ENCODE measurements at regions not wholly inside any gene's neighbourhood (a gene's known extent, or its start where the extent isn't known, plus 50 kb on each side); places are given as distances from the start of the nearest gene placed in this dataset.

DNA sequence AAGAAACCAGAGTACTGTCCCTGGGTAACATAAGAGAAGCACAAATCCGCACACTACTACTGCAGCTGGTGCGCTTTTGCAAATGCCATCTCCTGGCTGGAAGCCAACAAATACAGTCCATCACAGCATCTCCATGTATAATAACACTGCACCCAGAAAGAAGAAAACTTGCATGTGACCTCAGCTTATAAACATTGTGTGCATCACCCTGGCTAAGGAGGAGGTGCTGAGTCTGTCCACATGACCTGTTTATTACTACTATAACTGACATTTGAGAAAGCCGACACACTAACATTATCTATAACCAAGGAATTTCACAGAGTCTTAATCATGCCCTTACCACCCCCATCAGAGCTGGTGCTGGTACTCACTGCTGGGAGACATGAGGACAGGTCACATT lies 516.8 kb downstream of the CFAP47 start:
- DNase-seq: no peak

DNA sequence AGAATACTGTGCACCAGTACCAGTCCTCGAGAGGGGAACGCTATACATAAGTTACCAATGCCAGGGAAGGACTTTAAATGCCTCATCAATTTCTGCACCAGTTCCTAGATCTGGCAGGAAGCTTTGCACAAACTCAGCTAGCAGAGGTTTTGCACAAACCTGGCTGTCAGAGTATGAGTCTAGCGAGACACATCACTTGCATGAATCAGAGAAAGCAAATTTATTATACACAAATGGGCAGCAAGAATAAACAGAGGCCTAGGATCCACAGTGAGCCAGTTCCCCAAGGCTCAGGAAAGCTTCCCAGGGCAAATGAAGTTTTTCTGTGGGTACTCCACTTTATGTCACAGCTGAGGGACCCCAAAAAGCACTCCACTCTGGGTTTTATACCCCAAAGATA lies 523.5 kb downstream of the CFAP47 start:
- DNase-seq: no peak

DNA sequence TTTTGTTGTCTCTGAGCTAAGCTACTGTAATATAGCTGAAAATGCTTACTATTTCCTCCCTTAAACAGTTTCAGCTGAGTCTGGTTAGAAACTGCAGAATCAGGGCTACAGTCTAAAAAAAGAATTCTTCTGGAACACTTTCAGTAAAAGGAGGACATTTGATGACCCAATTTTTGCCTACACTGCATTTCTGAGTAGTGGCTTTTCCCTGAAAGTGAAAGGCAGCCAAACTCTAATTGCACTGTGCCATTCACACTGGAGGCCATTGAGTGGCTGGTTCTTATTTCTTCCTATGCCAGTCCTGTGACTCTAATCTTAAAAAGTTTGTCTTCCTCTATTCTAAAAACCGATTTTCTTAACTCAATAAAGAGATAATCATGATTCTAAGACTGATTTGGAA lies 526.0 kb downstream of the CFAP47 start:
- no peak for DNase-seq

DNA sequence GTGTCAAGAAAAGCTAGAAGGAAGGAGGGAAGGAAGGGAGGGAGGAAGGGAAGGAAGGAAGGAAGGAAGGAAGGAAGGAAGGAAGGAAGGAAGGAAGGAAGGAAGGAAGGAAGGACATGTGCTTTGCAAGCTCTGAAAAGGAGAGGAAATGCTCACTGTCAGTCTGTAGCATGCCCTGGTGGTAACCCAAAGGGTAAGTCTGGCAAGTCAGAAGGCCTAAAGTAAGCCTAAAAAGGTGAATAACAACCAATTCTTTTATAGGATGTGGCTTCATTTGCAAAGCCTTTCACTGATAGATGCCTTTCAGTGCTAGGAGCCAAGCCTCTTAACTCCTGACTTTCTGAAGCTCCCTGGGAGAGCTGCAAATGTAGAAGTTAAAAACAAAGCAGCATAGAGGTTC lies 542.6 kb downstream of the CFAP47 start:
- no peak for DNase-seq

DNA sequence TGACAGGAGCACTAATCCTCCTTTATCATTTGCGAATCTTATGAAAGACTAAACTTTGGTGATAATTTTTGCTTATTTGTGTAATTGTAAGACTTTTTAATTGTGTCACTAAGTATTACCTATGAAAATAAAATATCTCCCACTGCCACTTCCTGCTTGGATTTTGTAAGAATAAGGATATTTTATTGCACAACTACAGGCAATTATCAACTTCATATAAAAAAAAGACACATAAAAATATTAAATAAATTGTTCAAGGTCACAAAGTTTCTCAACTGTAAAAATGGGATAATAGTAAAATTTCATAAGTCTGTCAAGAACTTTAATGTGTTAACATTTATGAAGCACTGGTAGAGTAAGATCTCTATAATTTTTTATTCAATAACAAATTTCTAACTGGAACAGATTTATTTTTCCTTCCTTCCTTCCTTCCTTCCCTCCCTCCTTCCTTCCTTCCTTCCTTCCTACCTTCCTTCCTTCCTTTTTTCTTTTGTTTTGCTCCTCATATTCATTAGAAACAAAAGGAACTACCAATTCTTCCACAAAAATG lies 527.6 kb upstream of the FAM47C start:
- no peak for DNase-seq

DNA sequence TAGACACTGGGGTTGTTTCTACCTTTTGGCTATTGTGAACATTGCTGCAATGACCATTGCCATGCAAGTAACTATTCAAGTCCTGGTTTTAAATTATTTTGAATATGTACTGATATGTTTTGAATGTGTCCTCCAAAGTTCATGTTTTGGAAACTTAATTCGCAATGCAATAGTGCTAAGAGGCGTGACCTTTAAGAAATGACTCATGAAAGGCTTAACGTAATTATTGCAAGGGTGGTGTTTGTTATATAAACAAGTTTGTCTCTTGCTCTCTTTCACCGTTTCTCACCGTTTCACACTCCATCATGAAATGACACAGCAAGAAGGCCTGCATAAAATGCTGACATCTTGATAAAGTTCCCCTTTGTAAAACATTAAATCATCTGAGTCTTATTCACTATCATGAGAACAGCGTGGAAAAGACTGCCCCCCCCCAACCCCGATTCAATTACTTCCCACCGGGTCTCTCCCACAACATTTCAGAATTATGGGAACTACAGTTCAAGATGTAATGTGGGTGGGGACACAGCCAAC lies 506.9 kb upstream of the FAM47C start:
- no peak for DNase-seq

DNA sequence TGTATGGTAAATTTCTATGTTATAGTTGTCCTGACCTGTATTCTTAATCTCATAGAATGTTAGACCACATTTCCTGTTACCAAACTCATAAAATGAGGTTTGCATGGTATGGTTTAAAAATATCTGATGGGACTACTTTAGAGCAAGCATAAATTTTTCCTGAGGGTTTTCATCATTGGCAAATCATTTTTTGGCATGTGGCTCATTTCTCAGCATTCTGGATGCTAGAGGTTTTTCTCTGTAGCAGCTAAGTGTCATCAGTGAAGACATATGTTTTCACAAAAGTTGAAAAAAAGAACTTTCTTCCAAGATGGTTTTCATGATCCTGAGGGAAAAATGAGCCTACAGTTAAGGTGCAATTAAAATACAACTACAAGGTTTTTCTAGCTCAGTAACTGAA lies 503.5 kb upstream of the FAM47C start:
- DNase-seq: no peak

DNA sequence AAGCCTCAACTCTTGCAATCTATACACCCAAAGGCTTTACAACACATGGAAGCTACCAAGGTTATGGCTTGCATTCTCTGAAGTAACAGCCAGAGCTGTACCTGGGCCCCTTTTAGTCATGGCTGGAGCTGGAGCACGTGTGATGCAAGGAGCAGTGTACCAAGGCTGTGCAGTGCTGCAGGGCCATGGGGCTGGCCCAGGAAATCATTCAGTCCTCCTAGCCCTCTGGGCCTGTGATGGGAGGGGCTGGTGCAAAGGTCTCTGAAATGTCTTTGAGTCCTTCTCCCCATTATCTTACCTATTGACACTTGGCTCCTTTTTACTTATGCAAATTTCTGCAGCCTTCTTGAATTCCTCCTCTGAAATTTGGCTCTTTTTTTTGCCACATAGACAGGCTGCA lies 500.1 kb upstream of the FAM47C start:
- no peak for DNase-seq

DNA sequence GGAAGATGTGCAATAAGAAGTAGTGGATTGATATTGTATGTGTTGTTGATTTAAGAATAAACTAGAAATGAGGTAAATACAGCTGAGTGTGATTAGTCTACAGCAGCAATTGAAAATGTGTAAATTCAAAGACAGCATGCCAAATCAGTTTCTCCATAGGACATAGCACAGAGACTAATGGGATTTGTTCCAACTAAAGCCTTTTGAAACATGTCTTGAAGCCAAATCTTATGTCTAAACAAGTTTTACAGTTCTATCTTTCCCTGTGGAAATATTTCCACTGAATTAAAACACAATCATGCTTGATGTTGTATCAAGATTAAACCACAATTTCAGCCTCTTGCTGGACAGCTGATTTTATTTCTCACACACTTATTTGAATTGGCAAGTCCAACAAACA lies 497.4 kb upstream of the FAM47C start:
- no peak for DNase-seq

DNA sequence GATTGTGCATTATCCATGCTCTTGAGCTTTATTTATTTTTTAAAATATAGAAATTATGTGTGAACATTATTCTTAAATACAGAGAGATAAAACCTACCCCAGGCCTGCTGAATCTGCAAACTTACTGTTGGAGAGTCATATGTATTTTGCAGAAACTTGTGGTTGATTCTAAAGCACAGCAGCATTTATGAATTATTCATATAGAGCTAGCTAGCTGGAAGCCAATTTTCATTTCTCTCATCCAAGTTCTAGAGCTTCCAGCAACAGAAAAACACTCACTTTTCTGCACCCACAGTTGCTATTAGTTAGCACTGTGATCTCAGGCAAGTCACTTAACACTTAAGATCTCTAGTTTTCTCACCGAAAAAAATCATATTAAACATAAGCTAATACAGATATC lies 479.5 kb upstream of the FAM47C start:
- no peak for DNase-seq

DNA sequence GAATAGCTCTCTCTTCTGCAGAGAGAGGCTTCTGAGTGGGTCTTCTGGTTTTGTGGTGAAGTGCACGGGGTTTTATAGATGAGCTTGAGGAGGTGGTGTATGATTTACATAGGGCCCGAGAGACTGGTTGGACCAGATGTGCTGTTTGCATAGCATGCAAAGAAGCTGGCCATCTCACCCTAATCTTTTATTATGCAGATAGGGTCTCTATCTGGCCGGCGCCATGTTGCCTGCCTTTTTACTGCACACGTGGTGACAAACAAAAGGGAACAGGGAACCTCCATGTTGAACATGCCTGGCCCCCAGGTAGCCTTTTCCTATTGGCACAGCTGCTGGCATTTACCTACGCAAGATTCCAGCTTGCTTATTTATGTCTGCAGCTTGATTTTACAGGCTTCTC lies 473.3 kb upstream of the FAM47C start:
- DNase-seq: no peak

DNA sequence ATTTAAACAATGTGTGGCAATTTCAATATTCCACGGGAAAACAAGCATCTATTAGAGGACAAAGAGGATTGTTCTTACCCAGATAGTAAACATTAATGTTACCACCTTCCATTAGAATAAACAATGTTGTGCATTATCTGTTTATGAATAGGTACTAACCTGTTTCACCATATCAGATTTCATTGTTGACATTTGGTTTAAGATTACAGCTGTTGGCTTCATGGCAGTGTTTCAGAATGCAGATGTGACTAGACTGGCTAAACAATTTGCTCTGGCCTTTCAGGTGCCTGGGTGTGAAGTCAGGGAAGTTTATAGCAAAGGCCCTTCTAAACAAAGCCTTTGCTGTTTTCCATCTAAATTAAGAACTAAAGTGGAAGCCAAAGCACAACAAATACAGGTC lies 464.7 kb upstream of the FAM47C start:
- DNase-seq: no peak

DNA sequence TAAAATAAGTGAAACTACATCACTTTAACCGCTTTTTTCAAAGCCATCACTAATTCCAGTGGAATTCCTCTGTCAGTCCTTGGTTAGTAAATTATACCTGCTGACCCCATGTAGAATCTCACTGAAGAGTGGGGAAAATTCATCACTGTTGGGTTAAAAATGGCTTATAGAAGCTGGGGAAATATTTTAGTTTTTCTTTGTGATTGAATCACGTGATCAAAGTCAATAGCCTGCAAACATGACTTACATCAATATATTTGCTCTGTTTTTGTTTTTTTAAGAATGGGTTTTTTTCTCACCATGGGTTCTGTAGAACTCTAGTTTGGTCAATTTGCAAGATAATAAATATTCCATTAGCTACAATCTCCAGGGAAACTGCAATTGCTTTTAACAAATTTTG lies 445.2 kb upstream of the FAM47C start:
- no peak for DNase-seq

DNA sequence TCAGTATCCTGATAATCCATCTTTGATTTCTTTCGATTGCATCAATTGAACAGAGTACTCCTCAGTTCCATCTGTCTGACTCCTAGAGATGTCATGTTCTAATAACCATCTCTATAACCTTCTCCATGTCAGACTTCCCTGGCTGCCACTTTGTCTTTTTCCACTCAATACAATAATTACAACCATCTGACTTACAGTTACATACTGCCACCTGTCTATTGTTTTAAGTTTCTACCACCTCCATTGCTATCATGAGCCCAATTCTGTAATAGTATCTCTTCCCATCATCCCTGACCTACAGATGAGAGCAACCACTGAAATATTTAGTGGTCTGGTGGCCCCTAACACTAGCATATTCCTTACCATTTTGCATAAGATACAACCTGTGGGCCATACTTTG lies 439.2 kb upstream of the FAM47C start:
- no peak for DNase-seq

DNA sequence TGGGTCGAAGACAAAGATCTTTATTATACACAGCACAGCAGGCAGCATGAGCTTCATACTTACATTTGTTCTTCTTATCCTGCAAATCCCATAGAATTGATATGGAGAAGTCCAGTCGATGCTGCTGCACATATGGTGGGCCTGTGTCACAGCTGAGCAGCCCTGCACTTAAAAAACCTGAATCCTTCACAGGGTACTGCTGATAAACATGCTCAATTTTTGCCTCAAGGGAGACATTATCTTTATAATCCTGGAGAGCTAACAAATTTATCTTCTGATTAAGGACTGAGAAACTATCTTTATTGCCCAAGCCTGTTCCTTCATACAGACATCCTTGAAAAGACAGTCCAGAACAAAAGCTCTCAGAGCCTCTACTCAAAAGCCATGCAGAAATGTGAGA lies 434.4 kb upstream of the FAM47C start:
- no peak for DNase-seq

DNA sequence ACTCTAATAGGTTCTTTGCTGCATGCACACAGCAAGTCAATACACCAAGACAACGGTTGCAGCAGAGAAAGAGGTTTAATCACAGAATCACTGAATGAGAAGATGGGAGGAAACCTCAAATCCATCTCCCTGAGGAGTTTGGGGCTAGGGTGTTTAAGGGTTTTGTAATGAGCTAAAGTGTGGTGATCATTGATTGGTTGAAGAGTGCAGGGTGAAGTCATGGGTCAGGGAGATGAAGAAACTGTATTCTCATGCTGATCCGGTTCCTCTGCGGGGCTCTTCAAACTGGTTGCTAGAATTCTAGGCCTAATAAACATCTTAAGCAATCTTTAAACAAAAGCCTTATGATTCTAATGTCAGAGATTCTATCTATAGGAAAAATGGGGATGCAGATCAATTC lies 432.5 kb upstream of the FAM47C start:
- DNase-seq: no peak

DNA sequence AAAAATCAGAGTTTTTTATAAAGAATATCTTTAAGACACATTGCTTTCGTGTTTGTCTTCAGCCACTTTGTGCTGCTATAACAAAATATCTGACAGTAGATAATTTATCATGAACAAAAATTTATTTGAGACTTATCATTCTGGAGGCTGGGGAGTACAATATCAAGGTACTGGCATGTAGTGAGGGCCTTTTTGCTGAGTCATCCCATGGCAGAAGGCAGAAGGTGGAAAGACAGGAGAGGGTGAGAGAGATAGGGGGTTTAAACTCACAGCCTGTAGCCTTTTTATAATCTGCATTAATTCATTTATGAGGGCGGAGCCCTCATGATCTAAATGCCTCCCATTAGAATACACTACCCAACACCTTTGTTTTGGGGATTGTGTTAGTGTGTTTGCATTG lies 431.2 kb upstream of the FAM47C start:
- no peak for DNase-seq

DNA sequence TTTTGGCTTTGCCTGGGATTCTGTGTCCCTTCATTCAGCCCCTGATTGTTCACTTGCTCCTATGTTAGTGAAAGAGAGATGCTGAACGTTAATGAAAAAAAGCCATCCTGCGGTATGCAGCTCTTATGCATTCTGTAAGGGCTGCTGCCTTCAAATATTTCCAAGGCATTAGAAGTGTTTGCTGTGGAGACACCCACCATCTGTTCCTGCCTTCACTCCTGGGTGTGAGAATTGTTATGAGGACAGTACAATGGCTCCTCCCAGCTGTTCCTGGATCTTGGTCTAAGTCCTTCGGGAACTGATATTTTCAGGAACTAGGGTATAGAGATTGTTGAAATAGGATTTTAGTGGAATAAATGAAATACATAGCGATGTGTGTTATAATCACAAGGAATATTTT lies 427.1 kb upstream of the FAM47C start:
- no peak for DNase-seq

DNA sequence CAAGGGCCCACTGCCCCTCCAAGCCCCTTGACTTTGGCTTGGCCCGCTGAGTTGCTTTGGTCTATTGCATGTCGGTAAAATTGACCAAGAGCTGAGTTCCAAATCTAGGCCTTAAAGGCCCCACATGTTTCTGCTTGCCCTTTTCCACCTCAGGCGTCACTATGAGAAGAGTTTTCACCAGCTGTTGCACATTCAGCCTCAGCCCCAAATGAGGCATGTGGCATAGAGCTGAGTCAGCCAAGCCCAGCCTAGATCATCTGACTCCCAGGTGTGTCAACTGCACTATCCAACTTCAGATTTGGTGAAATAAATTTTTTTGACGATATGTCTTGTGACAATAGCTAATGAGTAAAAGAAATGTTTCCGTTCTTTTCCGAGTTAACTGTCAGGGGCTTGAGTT lies 424.5 kb upstream of the FAM47C start:
- no peak for DNase-seq

DNA sequence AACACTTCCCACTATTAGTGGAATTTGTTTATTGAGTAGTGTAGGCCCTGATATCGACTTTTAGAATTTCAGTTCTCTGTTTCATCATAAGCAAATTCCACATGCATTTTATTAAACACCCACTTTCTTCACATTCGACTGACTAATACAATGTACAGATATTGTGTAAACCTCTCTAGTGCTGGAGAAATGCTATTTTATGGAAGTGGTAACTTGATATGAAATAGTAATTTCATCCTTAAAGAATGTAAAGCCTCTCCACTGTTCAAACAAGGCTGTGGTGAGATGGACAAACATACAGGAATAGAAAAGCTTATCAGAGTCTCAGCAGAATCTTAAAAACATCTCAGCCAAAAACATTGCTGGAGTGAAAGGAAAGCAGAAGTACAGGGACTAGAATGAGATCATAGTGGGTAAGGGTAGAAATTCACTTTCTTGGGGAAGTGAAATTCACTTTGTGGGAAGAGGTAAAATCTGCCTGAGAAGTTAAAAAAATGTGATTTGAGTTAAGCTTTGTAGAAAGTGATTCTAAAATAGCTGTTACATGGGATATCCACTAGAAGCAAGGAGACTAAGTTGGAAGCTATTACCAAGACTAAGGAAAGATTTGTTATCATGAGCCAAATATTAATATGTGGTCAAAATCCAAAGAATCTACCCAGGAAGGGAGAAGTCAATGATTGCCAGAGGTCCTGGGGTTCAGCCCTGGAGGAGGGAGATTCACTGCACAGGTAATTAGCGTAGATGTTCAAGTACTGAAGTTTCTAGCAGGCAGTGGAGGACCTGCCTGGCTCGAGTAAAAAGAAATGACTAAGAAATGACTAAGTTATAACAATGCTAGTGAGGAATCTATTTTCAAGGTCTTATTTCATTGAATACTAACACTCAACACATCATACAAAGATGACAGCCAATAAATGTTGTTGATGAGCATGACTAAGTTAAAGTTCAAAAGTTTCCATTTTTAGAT lies 398.3 kb upstream of the FAM47C start:
- DNase-seq: no peak

DNA sequence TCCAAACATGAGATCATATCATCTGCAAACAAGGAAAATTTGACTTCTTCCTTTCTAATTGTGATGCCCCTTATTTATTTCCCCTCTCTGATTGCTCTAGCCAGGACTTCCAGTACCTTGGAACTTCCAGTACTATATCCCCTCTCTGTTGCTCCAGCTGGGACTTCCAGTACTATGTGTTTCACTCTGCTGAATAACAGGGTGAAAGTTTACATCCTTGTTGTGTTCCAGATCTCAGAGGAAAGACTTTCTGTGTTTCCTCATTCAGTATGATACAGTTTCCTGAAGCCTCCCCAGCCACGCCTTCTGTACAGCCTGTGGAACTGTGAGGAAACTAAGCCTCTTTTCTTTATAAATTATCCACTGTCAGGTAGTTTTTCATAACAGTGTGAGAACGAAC lies 381.3 kb upstream of the FAM47C start:
- DNase-seq: no peak

DNA sequence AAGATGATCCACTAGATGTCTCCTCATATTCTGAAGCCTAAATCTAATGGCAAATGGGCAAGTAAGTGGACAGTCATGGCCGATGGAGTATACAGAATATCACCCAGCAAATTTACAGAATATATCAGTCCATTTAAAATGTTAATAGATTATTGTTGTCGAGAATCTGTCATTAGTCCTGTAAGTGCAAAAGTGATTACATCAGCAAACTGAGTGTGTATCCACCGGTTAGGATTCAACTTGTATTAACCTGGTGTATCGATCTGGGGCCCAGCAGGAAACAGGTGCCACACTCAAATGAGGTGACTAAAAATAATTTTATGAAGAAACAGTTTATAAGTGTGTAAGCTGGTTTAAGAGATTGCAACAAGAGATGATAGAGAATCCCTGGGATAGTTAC lies 367.9 kb upstream of the FAM47C start:
- no peak for DNase-seq

DNA sequence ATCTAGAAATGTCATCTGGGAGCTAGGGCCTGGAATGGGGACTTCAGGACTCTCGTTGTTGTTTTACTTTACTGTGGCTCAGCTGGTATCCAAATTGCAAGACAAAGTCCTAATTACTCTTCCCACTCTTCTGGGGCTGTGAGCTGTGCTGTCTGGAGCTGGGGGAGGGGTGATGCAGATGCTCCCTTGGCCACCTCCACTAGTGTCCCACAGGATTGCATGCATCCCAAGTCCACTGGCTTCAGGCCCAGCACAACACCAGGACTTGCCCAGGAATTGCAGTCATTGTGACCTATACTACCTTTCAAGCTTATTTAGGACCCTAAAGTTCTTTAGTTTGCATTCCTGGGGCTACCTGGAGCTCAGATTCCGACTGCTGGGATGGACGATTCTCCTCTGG lies 366.1 kb upstream of the FAM47C start:
- DNase-seq: no peak

DNA sequence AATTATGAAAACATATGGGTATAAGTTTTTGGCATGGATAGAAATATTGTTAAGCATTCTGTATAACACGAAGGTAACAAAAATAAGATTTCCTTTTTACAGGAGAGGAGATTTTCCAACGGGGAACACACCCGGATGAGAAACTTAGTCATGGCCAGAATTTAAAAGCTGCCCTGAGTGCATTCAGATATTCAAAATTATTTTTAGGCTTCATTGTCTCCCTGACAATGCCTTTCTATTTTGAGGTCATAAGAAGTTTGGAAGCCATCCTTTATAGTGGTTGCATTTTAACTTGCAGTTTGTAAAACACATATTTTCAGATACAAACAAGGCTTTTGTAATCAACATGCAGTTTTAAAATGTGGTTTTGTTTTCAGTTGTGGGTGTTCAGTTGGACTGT lies 357.5 kb upstream of the FAM47C start:
- DNase-seq: no peak

DNA sequence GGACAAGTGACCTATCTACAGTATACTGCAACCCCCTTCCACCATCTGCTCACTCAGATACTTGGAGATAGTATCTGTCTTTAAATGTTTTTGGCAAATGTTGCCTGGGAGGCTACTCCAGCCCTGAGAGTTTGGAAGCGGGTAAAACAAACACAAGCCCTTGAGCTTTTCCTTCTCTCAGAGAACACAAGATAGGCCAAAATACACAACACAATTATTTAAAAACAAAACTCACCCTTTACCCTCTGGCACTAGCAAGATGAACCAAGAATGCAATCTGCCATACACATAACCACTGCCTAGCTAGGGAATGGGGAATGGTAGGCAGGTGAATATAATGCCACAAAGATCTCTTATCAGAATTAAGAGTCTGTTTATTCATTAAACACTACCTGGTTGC lies 324.7 kb upstream of the FAM47C start:
- DNase-seq: no peak

Measured in retina (tissue), 1 donor.